ENCODE measurements at regions not wholly inside any gene's neighbourhood (a gene's known extent, or its start where the extent isn't known, plus 50 kb on each side); places are given as distances from the start of the nearest gene placed in this dataset.

DNA sequence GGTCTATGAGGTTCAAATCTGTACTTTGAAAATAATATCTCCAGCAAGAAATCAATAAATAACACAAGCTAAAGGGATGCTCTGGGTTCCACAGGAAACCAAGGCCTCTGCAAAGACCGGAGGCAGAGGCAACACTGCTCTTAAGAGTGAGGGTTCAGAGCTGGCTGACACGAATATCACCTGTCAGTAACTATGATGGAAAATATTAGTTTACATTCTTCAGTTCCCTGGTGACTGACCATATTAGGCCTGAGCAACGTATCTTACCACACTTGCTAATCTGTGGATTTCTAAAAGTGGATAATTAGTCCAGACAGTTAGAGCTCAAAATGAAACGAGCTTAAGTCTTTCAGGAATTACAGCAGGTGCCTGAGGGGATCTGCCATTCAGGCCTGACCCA lies 459.3 kb downstream of the HS3ST3B1 start:
- DNase-seq: no peak

DNA sequence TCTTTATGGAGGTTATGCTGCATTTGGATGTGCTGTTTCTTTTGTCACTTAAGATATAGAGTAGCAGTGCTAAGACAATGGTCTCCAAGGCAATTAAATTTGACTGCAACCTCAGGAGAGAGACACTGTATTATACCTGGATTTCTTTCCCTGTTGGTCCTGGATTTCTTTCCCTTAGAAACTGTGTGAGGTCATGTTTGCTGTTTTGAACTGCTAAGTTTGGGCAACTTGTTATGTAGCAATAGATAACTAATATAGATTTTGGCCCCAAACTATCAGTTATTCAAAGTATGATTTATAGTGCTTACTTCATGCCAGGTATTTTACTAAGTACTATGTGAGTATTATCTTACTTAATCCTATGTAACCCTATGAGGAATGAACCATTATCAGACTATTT lies 458.4 kb downstream of the HS3ST3B1 start:
- no peak for DNase-seq

DNA sequence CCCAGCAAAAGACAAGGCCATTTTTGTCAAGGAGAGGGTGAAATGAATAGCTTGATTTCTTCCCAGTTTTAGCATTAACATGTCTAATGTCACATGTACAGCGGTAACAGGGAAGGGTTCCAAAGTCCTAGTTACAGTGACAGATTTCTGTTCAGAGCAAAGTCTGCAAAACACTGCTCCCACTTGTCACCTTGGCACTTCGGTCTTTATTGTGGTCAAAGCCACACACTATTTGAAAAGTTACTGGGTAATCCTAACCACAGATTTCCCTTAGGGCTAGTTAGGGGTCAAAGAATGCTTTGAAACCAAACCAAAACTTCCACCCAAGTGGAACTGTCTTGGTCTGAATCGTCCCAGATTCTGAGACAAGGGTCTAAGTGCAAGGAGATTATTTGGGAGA lies 455.6 kb downstream of the HS3ST3B1 start:
- no peak for DNase-seq

DNA sequence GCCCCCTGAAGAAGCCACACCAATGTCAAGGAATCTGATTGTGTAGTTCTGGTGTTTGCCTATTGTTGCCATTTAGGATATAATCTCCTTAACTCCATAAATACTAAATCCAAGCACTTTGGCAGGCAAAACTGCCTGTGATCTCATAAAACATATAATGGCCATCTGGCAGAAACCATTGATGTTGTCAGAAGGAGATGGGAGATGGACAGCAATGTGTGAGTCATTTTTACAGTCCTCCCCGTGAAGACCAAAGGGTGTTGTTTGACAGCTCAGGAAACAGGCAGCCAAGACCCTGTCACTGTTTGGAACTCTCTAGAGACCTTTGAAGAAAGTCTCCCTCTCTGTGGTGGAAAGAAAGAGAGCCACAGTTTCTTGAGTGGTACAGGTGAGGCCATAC lies 454.1 kb downstream of the HS3ST3B1 start:
- DNase-seq: peak; percentile 79

DNA sequence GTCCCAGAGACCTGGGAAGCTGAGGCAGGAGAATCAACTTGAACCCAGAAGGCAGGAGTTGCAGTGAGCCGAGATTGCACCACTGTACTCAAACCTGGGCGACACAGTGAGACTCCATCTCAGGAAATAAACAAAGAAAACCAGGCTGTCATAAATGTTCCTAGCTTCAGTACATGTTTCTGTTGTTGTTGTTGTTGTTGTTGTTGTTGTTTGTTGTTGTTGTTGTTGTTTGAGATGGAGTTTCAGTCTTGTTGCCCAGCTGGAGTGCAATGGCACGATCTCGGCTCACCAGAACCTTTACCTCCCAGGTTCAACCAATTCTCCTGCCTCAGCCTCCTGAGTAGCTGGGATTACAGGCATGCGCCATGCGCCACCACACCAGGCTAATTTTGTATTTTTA lies 452.5 kb downstream of the HS3ST3B1 start:
- no peak for DNase-seq

DNA sequence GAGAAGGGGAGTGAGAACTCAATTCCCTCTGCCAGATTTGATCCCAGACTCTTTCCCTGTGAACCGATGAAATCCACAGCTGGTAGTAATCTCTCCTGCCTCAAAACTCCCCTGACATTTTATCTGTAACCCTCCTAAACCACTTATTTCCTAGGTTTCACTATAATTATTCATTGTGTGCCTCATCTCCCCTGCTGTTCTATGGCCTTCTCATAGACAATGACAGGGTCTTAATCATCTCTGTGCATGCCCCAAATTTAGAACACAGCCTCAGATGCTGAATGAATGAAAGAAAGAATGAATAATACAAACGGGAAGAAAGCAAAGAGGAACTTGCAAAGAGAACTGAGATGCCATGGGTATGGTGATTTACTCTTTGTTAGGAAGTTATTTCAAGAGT lies 451.1 kb downstream of the HS3ST3B1 start:
- peak; percentile 22 for DNase-seq

DNA sequence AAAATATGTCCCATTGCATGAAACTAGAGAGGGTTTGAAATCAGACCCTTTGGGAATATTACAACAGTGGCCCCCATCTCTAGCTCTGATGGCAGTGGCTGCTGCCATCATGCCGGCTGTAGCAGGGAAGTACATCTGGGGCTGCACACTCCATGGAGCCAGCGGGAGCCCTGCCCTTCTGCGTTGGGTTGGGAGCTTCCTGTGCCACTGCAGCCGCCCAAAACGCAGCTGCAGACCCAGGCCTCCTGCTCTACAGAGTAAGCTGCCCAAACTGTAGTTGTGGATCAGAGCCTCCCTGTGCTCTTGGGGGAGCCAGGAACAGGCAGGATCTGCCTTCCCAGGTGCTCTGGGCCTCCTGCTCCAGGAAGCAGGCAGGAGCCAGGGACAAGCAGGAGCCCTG lies 450.0 kb downstream of the HS3ST3B1 start:
- DNase-seq: no peak

DNA sequence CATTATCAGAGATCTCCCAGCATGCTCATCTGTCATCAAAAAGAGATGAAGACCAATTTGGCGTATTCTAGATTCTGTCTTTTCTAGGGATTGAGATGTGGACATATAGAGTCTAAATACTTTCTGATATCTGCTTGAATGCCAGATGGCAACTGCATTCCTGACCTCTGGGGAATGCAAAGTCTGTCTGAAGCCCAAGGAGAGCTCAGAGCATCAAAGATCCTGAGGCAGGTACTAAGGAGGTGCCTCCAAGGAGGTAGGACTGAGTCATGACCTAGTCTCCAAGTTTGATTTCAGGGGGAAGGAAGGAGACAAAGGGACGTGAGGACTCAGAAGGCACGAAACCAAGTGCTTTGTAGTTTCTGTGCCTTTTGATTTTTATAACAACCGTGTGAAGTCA lies 448.4 kb downstream of the HS3ST3B1 start:
- no peak for DNase-seq

DNA sequence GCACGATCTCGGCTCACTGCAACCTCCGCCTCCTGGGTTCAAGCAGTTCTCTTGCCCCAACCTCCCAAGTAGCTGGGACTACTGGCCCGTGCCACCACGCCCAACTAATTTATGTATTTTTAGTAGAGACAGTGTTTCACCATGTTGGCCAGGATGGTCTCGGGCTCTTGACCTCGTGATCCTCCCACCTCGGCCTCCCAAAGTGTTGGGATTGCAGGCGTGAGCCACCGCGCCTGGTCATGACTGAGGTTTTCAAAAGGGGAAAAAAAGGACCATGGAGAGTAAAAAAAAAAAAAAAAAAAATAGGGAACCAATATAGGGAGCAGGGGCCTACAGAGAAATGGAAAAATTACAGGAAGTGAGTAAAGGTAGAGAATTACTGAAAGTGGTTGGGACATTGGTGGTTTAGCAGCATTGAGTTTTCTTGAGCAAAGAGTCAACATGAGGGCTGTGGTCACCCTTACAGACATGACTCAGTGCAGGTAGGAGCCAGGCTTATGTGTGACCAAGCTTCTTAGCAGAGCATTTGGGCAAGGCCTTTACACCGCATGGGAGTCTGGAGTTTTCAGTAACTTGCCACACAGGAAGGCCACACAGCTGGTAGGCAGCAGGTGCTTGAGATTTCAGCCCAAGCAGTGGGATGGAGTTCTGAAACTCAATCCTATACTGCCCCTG lies 447.3 kb downstream of the HS3ST3B1 start:
- DNase-seq: peak; percentile 39

DNA sequence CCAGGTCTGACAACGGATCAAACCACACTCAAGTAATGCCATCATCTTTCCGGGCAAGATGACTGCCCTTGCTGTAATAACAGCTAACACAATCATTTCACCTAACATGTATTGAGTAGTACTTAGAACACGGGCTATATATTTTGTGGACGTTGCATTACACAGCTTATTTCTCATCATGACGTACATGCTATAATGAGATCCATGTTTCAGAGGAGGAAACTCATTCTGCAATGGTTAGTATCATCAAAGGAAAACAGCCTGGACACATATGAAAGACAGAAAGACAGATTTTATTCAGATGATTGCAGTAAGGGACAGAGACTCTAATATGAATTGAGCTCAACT lies 446.7 kb downstream of the HS3ST3B1 start:
- peak; percentile 88 for DNase-seq

DNA sequence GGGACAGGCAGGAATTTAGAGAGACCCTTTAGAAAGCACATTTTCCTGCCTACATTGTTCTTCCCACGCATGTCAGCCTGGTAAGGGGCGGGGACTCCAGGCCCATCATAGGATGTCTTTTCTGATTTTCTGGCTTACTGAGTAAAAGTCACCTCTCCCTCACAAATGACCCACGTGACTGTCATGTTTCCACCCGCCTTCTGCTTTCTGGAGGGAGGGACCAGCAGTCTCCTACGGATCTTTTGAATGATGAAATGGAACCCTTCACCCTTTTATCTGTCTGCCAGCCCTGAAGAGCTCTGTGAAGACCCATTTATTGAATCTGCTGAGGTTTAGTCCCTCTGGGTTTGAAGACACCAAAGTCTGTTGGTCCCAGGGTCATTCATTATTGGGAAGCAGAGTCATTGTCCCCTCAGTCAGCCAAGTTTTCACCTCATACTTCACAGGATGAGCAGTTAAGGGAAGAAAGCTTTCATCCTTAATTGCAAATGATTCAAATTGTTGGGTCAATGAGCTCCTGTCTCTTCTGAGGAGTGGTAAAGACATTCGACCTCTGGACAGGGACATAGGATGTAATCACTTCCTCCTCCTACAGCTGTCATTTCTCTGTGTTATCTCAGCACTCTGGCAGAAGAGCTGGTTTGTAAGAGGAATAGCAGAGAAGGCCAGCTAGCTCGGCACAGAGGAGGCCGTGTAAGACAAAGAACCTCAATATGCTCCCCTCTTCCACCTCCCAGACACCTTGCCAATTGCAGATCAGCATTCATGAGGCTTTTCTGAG lies 446.1 kb downstream of the HS3ST3B1 start:
- DNase-seq: no peak

DNA sequence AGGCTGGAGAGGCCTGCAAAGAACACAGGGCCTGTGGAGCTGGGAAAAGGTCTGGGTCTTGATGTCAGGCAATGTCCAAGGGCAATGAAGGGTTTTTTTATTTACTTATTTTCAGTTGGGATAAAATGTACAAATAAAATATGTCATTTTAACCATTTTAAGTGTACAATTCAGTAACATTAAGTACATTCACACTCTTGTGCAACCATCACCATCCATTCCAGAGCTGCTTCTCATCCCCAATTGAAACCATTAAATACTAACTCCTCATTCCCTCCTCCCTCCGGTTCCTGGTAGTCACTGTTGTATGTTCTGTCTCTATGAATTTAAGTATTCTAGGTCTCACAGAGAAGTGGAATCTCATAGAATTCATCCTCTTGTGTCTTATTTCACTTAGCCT lies 444.7 kb downstream of the HS3ST3B1 start:
- peak; percentile 62 for DNase-seq

DNA sequence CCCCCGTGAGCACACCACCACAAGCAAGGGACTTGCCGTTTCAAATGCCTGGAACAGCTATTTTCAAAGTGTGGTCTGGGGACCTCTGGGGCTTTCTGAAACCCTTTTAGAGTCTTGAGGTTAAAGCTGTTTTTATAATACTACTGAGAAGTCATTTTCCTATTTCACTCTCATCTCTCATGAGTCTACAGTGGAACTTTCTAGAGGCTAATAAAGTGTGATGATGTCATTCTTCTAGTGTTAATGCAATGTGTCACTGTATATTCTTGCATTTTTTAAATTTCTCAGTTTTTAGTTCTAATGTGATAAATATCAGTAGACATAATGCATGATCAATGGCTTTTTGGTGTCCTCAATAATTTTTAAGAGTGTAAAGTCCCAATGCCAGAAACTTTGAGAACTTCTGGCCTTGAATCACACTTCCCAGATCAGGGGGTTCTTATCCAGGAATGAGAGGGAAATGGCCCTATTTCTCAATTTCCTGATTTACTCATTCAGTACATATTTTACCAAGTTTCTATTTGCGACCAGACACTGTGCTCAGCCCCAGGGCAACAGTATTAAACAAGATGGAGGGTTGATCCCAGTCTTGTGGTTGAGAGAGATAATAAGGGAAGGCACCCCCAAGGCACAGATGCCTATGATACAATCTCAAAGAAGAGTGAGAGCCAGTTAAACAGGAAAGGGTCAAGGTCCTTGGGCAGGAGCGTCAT lies 444.0 kb downstream of the HS3ST3B1 start:
- DNase-seq: peak; percentile 62

DNA sequence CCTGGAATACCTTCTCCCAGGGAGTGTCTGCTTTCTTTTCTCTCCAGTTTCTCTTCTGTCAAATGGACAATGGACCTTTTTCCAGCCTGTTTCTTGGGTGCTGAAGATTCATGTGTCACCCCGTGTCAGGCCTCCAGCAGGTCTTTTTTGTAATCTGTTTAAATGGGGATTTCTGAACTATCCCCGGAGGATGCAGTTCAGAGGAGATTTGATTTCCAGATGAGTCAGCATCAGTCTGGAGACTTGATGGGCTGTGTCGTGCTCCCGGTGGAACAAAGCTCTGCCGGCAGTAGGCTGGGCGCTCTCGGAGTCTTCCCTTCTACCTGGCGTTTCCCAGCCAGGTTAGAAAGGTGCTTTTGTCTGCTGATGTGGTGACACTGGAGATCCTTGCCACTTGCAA lies 440.6 kb downstream of the HS3ST3B1 start:
- peak; percentile 43 for DNase-seq

DNA sequence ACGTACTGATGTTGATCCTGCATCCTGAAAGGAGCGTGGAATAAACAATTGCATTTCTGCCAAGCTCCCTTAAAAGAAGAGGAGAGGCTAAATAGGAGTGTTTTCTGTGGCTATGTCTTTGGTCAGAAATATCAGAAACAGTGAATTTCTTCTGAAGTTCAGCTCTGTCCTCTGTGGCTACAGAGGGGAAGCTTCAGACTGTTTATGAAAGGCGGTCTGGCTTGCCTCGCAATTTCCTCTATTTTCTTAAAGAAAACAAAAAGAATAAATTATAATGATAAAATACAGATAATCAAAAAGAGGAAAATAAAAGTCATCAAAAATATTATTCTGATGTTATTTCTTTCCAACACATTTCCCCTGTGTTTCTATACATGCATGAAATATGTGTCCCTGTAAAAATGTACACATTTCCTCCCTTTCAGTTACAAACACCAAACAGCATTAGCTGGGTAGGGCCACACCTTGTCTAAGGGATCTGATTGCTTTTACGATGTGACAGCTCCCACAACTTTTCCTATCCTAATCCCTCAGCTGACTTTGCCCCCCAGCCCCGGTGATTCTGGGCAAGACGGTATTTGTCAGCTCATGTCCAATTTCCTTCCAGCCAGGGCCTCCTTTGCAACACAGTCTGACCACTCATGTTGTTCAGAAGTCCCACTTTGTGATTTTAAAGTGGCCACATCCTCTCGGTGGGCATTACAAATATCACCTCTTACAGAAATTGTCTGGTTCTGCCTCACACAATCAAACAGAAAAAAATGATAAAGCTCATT lies 439.0 kb downstream of the HS3ST3B1 start:
- DNase-seq: no peak

DNA sequence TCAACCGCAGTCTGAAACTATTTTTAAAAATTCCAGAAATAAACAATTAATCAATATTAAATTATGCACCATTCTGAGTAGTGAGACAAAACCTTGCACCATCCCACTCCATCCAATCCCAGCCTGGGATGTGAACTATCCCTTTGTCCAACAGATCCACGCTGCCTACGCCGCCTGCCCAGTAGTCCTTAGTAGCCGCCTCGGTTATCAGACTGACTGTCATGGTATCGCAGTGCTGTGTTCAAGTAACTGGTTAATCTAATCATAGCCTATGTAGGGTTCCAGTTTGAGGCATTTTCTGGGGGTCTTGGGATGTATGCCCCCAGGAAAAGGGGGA lies 437.7 kb downstream of the HS3ST3B1 start:
- no peak for DNase-seq

DNA sequence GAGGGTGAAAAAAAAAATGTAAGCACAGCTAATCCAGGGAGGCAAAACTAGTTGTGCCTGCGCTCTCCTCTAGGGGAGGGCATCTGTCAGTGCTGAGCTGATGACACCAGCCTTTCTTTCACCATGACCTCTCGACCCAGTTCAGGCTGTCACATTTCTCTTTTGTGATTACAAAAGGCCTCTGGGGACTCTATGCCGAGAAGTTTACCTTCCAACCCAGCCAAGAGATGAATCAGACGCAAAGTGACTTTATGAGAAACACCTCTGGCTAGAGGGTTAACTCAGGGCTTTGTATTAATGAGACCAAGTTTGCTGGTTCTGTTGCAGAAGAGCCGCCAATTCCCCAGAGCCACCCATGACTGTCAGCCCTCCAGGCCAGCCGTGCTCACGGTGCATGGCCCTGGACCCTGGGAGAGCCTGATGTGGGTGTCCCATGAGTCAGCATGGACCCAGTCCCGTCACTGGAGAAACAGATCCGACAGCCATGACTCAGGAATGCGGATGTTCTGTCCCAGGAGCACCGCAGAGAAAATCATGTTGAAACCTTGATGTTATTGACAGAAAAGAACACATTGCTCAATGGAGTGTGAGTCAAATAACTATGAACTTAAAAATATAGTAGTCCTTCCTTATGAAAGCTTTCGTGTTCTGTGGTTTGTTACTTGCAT lies 437.2 kb downstream of the HS3ST3B1 start:
- DNase-seq: peak; percentile 99

DNA sequence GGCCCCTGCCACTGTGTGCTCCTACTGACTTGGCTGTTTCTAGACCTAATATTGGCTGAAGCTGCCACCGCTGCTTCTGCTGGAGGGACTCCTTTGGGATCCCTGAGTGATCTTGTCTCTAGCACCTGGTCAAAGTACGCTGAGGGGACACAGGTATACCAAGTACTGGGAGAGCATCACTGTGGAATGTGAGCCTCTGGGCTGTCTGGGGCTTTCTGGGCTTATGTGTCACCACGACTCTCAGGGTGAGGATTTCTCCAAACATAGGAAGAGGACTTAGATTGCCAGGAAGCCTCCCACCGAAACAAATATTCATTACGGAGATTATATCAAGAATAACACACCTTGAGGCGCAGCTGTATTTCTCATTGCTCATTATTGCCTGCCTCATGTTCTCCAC lies 435.8 kb downstream of the HS3ST3B1 start:
- DNase-seq: no peak

DNA sequence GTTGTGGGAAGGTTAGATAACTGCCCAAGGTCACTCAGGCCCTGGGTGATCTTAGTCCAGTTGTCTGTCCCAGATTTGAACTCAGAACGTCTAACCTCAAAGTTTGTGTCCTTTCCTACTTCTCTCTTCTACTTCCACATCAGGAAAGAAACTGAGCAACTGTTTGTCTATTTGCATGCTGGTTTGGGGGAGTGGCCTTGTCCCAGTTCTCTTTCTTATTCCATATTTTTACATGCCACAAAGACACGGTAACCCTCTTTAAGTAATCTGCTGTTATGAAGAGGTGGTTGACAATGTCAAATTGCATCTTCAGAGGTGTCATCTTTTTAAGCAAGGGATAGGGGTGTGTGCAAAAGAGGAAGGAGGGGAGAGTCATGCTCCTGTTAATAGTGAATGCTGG lies 432.5 kb downstream of the HS3ST3B1 start:
- DNase-seq: no peak

DNA sequence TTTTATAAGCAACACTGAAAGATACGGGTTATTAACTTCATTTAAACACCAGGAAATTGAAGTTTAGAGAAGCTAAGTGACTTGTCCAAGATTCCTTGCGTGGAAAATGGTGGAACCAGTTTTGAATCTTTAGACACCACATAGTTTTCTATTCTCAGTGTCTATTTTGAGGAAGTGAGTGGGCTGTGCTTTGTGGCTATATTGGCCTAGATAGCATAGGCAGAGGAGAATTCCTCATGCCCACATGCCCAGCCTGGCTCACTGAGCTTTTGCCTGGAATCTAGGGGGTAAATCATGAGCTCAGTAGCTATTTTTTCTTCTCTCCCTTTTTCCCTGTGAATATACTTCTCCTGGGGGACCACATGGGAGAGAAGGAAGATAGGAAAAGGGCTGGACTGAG lies 431.3 kb downstream of the HS3ST3B1 start:
- no peak for DNase-seq

DNA sequence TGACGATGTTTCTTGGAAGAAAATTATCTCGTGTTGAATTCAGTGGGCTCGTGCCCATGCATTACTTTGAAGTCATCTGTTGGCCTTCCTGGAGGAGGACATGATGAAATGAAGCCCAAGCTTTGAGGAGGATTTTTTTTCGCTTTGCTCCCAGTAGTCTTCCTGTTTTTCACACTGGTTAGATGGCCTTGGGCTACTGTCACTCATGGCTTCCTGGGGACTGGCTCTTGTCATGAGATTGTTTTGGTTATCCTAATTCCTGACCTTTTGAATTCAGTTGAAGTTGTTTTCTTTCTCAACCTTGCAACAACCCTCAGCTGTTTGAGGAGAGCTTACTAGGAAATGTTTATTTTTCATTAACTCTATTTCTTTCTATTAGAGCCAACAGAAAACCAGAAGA lies 430.7 kb downstream of the HS3ST3B1 start:
- DNase-seq: no peak

DNA sequence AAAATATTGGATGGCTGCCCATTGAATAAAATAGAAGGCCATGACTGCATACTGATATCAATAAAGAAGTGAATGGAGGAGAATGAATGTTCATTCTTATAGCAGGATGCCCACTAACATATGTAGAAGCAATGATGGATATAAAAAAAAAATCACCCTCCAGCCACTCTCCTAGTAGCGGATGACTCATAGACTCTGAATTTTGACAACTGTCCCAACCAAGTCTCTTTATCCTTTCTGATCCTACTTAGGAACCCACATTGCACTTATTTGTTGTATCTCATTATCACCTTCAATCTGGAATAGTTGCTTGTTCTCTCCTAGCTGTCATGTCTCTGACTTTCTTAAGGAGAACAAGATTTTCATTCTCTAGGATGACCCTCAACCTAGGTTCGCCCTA lies 429.9 kb downstream of the HS3ST3B1 start:
- DNase-seq: no peak

DNA sequence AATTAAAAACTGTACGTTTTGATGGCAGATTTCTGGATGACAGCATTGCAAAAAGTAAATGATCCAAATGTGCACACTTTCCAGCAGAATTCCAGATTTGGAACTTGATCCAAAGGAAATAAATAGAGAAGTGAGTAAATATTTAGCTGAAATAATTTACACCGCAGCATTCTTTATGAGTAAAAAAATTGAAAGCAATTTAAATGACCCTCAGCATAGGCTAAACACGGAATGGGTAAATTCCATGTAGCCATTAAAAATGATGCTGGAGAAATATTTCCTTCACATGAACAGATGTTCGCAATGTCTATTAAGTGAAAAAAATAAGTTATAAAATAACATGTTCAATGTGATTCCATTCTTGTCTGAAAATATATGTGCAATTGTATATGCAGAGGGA lies 424.8 kb downstream of the HS3ST3B1 start:
- DNase-seq: no peak
